SHP77 (cell line): ENCODE measurements at regions not wholly inside any gene's neighbourhood (a gene's known extent, or its start where the extent isn't known, plus 50 kb on each side); places are given as distances from the start of the nearest gene placed in this dataset.
"Not testable (repeated sequence)": the region's sequence is repeated elsewhere in the genome, so short reads cannot be mapped to it uniquely, and the experiment has no call there.

Source experiments
- DNase-seq, 2 experiments: peaks; one replicate each; lab custom pipeline; 2025; lab: John Stamatoyannopoulos, UW

DNA sequence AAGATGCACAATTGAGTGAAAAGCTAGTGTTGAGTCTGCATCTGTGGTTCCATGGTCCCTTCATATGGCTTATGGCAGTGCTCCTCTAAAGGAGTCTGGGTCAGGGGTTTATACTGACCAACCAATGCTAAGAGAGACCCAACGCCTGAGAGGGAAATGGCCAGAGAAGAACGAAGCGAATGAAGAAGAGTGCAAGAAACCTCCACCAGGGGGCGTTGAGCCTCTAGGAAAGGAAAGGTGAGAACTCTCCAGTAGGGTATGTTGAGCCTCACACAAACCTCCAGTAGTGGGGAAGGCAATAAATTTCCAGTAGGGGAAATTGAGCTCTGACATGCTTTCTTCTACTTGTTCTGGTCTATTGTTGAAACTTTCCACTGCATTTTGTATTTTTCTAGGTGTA is 470.6 kb downstream of the PRDM9 start:
- DNase-seq: peak in 1 of 2 experiments; percentile 19

DNA sequence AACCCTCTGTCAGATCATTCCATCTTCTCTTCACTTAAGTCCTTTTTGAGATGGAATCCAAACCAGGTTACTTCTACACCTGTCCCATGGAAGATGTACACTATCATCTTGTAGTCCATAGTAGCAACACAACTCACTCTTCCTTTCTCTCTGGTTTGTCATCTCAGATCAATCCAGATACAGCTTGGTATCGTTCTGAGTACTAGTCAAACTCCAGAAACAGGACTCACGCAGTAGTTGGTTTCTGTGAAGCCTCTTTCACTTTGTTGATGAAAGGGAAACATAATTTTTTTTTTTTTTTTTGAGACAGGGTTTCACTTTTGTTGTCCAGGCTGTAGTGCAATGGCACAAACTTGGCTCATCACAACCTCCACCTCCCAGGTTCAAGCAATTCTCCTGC is 484.0 kb downstream of the PRDM9 start:
- no peak for DNase-seq

DNA sequence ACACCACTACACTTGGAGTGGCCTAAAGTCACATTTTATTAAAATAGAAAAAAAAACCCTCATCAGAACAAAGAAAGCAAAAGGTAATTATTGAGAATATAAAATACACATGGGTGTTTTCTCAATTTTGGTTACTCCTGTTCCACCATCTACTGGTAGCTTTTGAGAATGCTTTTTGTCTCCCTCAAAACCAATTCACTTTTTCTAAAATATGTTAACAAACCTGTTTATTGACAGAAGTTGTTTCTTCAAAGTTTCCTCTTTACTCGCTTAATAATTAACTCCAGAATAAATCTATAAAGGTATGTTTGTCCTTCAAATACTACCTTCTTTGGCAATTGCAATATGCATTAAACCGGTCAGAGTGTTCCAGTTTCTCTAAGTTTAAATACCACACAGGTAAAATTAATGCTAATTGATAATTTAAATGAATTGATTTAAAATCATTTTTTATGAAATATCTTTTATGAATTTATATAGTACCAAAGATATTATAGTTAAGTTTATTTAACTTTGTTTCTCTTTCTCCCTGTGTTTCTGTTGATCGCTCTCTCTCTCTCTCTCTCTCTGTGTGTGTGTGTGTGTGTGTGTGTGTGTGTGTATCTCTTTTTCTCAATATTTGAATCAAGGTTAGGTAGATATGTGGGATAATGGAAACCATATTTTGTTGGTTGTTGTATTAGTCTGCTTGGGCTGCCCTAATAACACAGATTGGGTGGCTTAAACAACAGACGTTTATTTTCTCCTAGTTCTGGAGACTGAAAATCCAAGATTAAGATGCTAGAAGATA is 487.4 kb downstream of the PRDM9 start:
- DNase-seq: no peak

DNA sequence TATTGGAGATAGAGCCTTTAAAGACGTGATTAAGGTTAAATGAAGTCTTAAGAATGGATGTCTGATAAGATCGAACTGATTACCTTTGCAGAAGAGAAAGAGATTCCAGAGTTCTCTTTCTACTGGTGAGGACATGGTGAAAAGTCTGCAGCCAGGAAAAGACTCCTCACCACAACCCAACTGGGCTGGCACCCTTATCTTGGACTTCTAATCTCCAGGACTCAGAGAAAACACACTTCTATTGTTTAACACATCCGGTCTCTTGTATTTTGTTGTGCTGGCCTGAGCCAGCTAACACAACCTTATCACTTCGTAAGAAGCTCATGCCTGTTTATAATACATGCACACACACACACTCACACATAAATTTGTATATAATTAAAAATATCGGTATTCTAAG is 489.1 kb downstream of the PRDM9 start:
- no peak for DNase-seq

DNA sequence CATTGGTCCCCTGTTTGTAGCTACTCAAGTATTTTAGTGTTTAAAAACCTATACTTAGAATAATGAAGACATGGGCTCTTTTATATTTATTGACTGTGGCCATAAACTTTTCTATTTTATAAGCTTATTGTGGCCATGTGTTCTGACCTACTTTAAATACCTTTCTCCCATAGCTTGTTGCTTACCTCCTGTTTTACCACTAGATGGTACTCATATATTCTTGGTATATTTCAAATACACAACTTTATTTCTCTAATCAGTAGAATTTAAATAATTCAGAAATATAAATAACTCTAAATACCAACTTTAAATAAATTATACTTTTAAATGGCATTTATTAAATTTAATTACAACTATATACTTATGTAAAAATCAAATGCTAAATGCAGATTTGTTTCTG is 498.0 kb downstream of the PRDM9 start:
- DNase-seq: no peak

DNA sequence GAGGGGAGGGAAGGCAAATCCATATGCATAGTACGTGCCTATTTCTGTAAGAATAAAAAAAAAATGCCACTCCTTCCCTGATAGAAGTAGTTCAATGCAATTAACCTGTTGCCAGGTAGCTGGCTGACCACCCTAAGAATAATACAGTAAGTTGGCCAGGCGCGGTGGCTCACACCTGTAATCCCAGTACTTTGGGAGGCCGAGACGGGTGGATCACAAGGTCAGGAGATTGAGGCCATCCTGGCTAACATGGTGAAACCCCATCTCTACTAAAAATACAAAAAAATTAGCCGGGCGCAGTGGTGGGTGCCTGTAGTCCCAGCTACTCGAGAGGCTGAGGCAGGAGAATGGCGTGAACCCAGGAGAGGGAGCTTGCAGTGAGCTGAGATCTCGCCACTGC is 510.3 kb downstream of the PRDM9 start:
- DNase-seq: not testable (repeated sequence)

DNA sequence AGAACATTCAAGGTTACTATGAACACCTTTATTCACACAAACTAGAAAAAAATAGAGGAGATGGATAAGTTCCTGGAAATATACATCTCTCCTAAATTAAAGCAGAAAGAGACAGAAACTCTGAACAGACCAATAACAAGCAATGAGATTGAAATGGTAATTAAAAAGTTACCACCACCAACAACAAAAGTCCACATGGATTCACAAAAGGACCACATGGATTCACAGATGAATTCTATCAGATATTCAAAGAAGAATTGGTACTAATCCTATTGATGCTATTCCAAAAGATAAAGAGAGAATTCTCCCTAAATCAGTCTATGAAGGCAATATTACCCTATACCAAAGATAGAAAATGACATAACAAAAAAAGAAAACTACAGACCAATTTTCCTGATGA is 518.9 kb downstream of the PRDM9 start:
- no peak for DNase-seq

DNA sequence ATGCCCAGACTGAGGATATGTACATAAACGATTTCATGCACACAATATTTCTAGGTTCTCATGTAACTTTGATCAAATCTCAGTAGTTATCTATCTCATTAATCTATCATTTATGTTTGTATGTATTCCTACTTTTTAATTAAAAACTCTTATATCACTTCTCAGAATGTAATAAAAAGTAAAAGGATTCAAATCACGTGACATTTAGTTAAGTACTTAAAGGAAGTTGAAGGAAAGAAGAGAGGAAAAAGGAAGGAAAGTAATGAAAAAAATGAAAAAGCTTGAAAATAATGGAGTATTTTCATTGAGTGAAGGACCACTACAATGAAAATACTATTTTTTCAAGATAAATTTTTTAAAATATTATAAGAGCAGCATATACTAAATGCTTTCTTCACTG is 535.3 kb downstream of the PRDM9 start:
- no peak for DNase-seq

DNA sequence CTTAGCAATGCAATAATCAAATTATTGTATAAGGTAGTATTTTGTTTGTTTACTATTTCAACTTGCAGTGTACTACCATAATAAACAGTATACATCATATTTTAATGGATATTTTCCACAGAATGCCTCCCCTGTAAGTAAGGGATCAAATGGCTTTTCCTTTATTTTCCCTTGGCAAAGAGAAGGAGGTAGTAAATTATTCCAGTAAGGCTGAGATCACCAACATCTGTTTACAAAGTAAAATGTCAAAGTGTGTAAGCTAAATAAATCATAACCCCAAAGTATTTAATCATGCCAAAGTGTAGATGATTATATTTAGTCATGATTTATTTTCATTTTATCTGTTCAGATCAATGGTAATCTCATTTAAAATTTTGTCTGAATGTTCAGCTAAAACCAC is 537.6 kb downstream of the PRDM9 start:
- peak in 1 of 2 experiments; percentile 26 for DNase-seq

DNA sequence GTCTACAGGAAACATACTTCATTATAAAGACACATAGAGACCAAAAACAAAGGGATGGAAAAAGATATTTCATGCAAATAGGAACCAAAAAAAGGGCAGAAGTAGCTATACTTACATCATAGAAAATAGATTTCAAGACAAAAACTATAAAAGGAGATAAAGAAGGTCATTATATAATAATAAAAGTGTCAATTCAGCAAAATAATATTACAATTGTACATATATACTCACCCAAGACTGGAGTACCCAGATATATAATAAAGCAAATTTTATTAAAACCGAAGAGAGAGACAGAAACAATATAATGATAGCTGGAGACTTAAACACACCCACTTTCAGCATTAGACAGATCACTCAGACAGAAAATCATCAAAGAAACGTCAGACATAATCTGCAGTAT is 546.3 kb downstream of the PRDM9 start:
- DNase-seq: no peak

DNA sequence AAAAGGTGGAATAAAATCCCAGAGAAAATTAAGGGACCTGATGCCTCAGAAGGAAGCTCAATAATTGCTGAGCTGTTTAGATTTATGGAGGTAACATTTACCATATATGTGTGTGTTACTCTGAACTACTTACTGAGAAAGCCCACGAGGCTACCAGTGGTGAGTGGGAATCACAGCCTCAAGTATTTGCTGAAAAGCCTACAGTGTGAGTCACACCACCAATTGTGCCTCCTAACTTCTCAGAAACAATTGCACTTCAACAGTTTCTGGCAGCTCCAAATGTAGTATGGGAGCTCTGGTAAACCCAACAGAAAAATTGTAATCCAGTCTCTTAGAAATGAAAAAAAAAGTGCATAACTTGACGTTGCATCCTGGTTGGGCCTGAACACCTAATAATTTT is 551.6 kb downstream of the PRDM9 start:
- DNase-seq: no peak

DNA sequence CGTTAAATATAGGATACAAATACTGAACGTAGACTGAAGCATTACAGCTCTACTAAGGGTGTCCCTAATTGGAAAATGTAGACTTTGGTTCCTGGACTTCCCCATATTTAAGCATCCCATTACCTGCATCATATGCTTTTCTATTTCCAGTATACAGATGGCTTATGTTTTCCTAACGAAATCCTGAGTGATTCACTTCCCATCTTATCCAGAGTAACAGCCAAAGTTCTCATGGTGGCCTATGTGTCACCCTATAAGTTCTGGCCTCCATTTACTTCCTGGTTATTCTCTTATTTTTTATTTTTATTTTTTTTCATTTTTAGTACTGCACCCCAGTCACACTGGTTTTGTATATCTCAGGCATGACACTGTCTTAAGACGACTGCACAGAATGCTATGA is 552.3 kb downstream of the PRDM9 start:
- DNase-seq: no peak

DNA sequence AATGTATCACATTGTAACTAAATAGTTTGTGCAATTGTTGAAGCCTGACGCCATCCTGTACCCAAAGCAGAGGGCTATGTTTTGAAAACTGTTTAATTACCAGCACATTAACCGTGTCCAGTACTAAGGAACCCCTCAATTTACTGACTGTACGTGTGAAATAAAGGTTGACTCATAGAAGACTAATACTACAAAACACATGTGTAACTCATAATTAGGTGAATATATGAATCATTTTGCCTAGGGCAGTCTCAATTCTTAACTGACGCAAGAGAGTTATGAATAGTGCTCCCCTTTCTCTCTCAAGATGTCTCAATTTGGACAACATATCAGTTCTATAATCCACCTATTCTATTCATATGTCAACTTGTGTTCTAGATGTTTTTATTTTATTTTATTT is 558.4 kb downstream of the PRDM9 start:
- no peak for DNase-seq

DNA sequence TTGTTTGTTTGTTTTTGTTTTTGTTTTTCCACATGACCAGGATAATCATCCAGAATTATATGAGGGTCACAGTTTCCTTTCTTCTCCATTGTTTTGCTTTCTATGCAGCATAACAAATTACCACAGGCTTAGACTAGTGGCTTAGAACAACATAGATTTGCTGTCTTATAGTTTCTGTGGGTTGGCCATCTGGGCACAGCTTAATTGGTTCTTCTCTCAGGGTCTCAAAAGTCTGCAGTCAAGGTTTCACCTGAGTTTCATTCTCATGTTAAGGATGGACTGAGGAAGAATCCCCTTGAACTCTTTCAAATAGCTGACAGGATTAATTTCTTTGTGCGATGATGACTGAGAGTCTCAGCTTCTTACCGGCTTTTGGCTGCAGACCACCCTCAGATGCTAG is 559.8 kb downstream of the PRDM9 start:
- no peak for DNase-seq

DNA sequence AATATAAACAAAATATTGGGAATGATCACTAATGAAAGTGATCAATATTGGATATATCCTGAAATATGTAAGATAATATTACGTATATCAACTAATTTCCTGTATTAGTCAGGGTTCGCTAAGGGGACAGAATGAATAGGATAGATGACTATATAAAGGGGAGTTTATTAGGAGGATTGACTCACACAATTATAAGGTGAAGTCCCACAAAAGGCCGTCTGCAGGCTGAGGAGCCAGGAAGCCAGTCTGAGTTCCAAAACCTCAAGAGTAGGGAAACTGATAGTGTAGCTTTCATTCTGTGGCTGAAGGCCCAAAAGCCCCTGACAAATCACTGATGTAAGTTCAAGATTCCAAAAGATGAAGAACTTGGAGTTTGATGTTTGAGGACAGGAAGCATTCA is 561.1 kb downstream of the PRDM9 start:
- no peak for DNase-seq

DNA sequence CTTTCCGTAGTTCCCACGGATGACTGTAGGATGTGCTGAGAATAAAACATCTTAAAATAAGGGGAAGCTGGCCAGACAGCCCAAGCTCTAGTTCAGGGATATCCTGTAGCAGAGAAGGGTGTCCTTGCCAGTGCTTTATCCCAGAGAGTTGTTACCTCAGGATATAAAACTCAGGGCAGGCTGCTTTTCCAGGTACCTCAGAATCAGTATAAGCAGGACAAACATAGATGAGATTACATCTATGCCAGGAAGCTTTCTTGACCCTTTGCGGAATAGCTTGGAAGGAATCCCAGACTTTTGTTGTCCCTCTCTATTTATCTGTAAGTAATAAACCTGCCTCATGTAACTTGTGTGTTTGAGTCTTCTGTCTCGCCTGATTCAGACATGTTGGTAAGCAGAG is 565.7 kb downstream of the PRDM9 start:
- no peak for DNase-seq

DNA sequence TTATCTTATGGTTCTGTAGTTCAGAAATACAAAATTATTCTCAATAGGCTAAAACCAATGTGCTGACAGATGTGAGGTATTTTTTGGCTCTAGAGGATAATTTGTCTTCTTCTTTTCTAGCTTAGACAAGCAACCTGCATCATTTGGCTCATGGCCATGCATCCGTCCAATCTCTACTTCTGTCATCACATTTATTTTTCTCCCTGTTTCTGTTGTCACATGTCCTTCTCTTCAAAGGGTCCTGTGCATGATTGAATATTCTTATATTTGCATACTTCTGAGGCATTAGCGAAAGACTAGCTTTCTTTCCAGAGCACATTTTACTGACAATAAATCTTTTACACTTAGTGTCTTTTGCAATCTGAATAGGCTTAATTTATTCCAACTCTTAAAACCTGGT is 564.7 kb downstream of the CDH10 start:
- DNase-seq: peak; percentile 50 to 70

DNA sequence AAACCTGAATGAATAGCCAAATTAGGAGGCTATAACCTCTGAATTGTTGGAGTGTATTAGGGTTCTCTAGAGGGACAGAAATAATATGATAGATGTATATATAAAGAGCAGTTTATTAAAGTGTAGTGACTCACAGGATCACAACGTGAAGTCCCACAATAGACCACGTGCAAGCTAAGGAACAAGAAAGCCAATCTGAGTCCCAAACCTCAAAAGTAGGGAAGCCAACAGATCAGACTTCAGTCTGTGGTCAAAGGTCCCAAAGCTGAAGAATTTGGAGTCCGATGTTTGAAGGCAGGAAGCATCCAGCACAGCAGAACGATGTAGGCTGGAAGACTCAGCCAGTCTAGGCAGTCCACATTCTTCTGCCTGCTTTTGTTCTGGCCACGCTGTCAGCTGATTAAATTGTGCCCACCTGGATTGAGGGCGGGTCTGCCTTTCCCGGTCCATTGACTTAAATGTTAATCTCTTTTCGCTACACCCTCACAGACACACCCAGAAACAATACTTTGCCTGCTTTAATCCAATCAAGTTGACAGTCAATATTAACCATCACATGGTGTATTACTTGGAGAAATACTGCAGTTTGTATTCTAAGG is 550.6 kb downstream of the CDH10 start:
- DNase-seq: no peak

DNA sequence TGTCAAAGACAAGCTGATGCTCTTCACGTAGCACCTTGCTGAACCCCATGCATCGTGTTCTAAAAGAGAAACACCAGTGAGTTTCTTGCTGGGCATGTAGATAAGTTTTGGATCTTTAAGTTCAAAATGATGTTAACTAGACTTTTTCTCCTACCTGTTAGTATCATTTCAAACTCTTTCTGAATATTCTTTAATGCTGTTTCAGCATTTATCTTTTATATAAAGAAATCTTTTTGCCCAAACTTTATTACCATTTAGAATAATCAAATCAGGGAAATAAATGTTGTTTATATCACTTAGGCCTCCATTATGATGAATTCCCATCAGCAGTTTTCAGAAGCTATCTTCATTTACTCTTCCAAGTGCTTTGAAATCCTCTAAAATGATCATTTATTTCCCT is 542.8 kb downstream of the CDH10 start:
- no peak for DNase-seq

DNA sequence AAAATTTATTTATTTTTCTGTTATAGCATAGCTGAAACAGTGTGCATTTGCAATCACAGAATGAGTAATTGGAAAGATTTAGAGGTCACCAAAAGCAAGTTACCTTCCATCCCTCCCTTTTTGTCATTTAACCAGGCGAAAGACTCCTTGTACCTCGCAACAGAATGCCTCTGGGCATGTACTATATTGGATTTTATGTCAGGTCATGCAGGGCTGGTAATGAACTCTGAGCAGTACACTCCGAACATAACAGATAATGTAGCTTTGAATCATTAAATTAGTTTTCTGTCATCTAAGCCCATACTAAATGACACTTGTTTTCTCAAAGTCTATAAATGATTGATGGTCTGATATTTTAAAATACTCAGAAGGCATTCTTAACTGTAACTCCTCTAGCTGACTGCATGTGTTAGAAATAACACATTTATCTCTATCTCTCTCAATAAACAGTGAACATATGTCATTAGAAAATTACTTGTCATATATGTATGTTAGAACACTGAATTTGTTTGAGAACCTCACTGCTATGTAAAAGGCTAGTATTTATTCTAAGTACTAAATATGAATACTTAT is 541.2 kb downstream of the CDH10 start:
- DNase-seq: no peak

DNA sequence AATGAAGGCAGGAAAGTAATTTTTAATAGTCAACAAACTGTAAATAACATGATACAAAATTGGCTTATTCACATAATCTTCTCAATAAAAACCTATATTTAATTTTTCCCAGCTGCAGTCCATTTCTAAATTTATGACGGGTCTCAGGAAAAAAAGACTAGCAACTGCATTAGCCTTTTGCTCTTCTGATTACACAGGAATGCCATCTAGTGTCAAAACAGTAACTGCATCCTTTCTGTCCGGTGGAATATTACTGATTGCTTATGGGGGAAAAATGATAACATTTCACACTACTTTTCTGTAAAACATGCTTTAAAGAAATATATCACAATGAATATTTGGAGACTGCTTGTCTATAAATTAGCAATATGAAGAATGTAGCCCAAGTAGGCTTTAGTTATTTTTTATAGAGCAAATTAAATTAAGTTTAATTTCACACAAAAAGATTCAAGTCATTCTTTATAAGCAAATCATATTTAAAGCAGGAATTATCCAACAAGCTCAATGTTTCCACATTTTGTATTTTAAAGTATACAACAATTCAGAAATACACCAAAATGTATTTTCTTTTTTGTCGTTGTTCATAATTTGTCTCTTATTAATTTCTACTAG is 534.7 kb downstream of the CDH10 start:
- DNase-seq: peak; percentile 52 to 65

DNA sequence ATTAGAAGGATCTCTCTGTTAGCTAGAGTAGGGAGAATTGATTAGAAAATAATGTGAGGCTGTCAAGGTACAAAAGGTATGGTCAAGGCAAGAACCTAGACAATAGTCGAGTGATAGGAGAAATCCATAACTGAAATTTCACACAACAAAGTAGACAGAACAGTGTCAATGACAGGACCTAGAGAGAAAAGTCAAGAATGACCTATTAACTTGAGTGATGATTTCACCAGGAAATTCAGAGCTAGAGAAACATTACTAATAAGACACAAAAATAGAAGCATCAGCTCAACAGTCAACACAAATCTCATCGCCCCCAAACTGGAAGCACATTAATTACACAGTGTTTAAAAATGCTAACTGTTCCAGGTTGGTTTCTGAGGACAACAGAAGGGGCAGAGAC is 532.4 kb downstream of the CDH10 start:
- DNase-seq: no peak

DNA sequence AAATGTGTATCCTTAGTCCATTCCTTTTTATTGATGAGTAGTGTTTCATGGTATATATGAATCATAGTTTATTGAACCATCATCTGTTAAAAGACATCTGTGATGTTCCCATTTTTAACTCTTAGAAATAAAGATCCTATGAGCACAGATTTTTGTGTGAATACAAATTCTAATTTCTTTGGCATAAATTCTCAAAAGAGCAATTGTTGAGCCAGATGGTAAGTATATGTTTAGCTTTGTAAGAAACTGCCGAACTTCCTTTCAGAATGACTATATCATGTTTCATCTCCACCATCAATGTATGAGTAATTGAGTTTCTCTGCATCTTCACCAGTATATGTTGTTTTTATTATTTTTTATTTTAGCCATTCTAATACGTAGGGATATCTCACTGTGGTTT is 526.4 kb downstream of the CDH10 start:
- no peak for DNase-seq
